Activated CD4-positive, alpha-beta T cell treated with anti-CD3 and anti-CD28 coated beads, Interleukin-2, amount 50 U/mL, for 48 hours (primary cell): ENCODE measurements at regions not wholly inside any gene's neighbourhood (a gene's known extent, or its start where the extent isn't known, plus 50 kb on each side); places are given as distances from the start of the nearest gene placed in this dataset.
"Not testable (repeated sequence)": the region's sequence is repeated elsewhere in the genome, so short reads cannot be mapped to it uniquely, and the experiment has no call there.

Experiments used
- DNase-seq, 2 experiments: peaks; one replicate each; pipeline ENCODE4 v3.0.0-alpha.2; 2020

DNA sequence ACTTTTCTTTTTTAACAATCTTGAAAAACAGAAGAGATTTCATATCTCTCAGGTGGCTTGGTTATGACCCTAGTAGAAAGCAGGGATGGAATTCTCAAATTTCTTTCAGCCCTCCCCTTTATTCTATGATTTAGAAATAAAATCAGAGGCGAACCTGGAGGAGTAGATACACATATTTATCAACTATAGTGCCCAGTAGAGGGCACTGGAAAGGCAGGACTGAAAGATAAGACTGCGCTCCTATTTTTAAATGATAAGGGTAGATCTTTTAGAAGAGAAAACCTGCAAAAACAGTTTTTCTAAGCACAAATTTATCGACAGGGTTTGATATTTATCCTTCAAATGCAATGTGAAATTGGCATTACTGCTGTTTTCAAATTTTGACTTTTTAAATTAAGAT is 1296.6 kb downstream of the EPHA7 start:
- DNase-seq = no peak

DNA sequence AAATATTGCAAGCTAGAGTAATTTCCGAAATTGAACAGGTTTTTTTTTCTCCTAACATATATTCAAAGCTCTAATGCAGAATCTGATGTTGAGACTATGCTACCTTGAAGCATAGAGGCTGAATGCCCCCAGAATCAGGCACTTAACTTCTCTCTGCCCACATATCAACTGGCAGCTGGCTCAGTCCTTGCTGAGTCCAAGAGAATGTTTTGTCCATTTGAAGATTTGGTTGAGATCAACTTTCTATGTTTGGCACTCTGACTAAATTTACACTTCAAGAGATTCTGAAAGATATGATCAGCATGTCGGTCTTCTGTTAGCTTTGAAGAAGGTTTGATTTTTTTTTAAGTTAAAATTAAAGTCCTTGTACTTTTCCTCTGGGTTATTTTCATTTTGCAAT is 1298.1 kb downstream of the EPHA7 start:
- DNase-seq = no peak

GRCh38 chr6:92117800-92118199 is 1301.6 kb downstream of the EPHA7 start:
- DNase-seq = no peak

- no peak for DNase-seq
These were observed 1304.6 kb downstream of the EPHA7 start for GRCh38 chr6:92114797-92115196.

DNA sequence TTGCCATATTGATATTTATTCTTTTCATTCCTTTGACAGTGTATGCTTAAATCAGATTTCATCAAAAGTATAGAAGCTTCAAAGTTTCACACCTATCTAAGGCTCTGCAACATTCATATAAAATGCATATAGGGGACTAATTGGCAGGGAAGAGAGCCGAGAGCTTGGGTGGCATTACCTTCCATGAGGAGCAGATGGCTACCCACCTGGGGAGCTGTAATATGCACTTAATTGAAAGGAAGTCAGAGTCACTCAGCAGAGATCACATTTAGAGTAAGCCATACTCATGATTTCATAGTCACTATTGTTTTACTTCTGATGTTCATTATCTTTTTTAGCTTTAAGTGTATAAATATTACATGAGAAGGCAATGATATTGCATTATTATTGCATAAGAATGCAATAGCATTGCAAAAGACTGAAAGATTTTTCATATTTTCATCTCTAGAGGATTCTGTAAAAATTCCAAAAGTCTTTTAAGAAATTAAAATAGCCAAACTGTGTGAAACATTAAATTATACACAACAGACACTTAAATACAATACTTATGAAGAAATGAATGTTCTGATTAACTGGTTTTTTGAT is 1305.2 kb downstream of the EPHA7 start:
- DNase-seq = no peak

DNA sequence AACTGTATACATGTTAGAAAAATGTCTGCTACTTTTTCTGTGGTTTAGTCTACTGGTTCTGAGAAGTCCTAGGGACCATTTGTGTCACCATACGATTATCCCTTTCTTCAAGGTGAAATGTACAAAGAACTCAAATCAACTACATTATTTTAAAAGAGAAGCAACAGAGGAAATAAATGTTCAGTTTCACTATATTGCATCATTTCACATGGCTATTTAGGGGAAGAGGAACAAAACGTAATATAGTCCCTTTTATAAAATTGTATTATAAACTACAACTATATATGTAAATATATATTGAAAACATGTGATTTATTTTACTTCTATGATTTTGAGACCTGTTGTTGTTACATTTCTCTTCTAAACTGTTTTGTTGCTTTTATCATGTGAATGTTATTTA is 1308.0 kb downstream of the EPHA7 start:
- no peak for DNase-seq

DNA sequence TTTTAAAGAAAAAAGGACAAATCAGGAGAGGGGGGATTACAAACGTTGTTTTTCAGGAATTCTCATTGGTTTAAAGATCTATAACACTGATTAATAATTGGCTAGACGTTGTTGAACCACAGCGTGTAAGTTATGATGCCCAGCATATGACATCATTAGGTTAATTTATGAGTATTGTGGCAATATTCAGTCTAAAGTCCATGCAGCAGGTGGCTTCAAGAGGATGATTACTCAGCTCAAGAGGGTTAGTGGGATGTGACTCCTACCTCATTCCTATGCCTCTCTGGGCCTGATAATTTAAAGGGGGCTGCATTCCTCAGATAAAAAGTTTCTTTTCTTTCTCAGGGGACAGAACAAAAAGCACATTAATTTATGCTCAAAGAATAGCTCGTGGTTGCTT is 1309.0 kb downstream of the EPHA7 start:
- no peak for DNase-seq

GRCh38 chr6:92109956-92110355 is 1309.4 kb downstream of the EPHA7 start:
- DNase-seq = no peak

DNA sequence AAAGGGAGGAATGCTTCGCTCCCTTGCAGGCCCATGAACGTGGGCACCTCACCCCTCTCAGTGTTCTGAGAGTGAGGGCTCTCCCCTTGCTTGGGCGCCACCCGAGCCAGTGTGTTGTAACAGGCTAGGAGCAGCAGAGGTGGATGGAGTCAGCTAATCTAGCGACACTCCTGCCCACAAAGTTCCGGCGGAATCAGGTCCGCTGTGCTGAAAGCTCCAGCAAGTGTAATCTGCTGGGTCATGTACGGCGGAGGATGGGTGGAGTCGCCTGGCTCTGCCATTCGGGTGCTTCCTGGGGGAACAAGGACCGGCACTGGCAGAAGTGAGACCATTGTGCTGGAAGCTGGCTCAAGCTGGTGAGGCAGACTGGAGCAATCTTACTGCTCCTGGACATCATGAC is 1310.1 kb downstream of the EPHA7 start:
- no peak for DNase-seq

DNA sequence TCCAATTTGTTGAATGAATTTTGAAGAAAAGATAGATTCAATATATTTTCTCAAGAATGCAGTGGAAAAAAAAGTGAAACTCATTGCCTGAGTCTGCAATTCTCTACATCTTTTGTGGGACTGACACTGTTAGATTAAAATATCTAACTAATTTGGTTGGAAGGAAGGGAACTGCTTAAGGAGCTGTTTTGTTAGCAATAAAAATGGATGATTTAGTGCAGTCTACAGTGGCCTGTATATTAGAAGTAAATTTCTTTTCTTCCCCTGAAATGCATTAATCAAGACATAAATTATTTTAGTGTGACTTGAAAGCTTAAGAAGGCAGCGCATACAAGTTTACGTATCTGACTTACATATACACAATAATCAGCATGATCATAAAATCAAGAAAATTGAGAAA is 1332.6 kb downstream of the EPHA7 start:
- DNase-seq = no peak

DNA sequence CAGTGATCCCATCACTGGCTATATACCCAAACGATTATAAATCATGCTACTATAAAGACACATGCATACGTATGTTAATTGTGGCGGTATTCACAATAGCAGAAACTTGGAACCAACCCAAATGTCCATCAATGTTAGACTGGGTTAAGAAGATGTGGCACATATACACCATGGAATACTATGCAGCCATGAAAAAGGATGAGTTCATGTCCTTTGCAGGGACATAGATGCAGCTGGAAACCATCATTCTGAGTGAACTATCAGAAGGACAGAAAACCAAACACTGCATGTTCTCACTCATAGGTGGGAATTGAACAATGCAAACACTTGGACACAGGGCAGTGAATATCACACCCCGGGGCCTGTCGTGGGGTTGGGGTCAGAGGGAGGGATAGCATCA is 1335.4 kb downstream of the EPHA7 start:
- DNase-seq = not testable (repeated sequence)

- no peak for DNase-seq
These were observed 1347.0 kb downstream of the EPHA7 start for GRCh38 chr6:92072387-92072786.

GRCh38 chr6:92069781-92070180 is 1349.6 kb downstream of the EPHA7 start:
- DNase-seq = no peak

- DNase-seq = no peak
These were observed 1366.8 kb downstream of the EPHA7 start for GRCh38 chr6:92052513-92052912.

- no peak for DNase-seq
These were observed 1369.1 kb downstream of the EPHA7 start for GRCh38 chr6:92050216-92050615.

DNA sequence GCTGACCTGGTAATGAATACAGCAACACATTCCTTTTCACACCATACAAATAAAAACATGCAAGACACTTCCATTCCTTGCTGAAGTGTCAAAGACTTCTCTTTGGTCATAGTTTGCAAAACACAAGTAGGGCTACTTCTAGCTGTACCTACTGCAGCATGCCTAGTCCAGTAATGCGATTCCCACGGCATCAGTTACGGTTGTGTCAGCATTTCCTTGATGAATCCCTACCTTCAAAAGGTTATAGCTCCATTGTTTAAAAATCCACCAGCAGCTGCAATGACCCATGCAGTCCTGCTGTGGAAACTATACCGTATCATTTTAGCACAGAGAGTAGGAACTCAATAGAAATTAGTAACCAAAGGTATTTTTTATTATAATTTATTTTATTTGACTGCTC is 1371.5 kb downstream of the EPHA7 start:
- no peak for DNase-seq

DNA sequence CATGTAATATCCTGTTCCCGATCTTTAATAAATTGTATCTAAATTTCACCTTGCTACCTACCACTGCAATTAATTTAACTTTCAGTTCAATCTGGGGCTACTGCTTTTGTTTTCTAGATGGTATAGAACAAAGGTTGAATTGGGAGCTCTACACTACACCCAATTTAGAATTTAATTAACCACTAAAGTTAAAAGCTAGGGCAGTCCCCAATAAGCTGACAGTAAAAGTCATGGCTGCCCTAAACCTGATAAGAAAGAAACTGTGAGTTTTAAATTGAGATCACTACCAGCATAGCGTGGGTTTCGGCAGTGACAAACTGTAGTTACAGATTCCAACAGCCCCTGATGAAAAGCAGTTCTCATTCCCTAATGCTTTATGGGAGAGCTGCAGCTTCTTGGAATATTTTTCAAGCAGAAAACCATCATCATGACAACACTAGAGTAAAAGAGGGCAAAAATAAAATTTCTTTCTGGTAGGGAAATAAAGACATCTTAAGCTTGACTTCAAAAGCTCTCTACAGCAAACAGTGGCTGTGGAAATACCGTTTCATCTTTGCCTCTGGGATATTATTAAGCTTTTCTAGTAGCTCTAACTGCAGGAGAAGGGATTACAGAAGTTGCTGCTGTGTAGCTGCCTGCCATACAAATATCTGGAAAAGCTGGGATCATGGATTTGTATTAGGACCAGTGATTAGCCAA is 1372.1 kb downstream of the EPHA7 start:
- no peak for DNase-seq

DNA sequence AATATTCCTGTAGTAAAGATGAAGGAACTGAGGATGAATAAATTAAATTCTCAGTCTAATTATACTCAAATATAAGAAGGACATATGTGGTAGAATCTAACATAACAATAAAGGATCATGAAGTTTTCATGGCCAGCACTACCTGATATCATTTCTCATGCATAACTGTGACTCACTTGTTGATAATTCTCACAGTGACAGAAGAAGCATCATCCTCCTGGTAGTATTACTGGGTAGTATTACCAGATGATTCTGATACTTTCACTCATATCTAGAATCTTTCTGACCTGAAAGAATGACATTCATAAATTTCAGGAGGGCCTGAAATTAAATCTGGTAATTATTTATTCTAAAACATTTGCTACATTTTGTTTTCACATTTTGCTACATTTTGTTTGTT is 1375.0 kb downstream of the EPHA7 start:
- DNase-seq = no peak

GRCh38 chr6:92043777-92044176 is 1375.6 kb downstream of the EPHA7 start:
- no peak for DNase-seq

- no peak for DNase-seq
These were observed 1392.5 kb downstream of the EPHA7 start for GRCh38 chr6:92026878-92027277.

GRCh38 chr6:92024881-92025280 is 1394.5 kb downstream of the EPHA7 start:
- DNase-seq = no peak

DNA sequence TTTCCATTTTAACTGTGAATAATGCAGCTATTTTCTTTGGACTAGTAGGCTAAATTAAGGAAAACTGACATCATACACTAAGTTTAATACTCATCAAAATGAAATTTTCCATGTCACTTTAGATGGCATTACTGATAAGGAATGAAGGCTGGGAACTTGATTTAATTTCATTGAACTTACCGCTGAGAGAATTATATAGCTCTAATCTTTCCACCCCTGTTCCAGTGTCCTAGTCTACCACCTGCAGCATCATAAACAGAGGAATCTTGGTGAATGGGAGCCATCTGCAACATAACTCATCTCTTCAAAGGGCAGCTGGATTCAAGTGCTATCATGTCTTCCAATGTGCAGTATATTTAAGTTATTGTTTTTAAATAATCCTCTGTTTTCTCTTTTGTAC is 1395.2 kb downstream of the EPHA7 start:
- DNase-seq = no peak

- no peak for DNase-seq
These were observed 1395.9 kb downstream of the EPHA7 start for GRCh38 chr6:92023410-92023966.

GRCh38 chr6:92011681-92012245 is 1407.6 kb downstream of the EPHA7 start:
- DNase-seq = no peak
